Brain pericyte (primary cell): ENCODE measurements at regions not wholly inside any gene's neighbourhood (a gene's known extent, or its start where the extent isn't known, plus 50 kb on each side); places are given as distances from the start of the nearest gene placed in this dataset.
"Not testable (repeated sequence)": the region's sequence is repeated elsewhere in the genome, so short reads cannot be mapped to it uniquely, and the experiment has no call there.

Experiments used
- DNase-seq: peaks from one replicate; pipeline ENCODE4 v3.0.0-alpha.2; 2012; ENCODE audit warnings: low read depth, low spot score

DNA sequence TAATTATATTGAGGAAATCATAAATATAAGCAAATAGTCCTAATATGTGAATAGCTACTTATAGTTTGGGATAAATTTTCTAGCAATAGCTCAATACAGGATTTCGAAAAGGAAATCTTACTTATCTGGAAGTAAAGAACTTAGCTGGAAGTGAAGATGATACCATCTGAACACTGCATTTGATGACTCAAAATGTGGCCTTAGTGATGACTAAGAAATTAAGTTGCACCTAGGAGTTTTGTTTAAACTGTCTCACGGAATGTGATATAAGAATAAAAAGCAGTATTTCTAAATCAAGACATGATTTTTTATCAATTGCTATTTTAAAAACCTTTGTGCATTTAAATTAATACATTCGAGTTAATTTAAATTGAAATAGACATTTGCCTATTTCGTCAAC lies 91.2 kb downstream of the EOMES start:
- no peak for DNase-seq

DNA sequence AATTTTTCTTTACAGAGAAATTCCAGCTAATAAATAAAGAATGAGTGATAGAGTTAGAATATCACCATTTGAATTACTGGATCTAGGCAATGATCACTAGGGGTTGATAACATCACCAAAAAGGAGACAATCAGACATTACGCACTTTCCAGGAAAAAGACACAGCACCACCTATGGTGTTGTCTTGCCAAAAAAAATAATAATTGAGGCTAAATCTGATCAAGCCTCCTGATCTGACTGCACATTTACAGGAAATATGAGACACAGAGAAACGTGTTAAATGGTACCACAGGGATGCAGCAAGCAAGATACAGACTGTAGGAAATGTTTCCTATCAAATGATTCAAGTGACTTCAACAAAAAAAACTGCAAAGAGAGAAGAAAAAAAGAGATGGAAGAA lies 92.8 kb downstream of the EOMES start:
- DNase-seq: no peak

DNA sequence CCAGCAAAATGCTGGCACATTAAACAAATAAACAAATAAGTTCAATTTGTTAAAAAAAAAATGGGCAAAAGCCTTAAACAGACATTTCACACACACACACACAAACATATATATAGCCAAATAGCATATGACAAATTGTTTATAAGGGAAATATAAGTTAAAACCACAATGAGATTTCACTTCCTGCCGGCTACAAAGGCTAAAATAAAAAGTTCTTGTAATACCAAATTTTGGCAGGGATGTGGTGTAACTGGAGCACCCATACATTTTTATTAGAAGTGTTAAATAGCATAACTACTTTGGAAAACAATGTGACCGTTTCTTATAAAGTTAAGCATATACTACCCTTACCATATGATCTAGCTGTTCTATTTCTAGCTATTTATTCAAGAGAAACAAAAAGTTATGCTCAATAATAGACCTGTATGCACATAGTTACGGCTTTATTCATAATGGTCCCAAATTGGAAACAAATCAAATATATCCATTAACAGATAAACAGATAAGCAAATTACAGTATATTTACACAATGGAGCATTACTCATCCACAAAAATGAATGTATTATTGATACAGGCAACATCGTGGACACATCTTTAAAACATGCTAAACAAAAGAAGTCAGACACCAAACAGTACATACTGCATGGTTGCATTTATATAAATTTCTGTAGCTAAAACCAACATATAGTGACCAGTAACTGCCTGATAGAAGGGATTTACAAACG lies 93.9 kb downstream of the EOMES start:
- no peak for DNase-seq

DNA sequence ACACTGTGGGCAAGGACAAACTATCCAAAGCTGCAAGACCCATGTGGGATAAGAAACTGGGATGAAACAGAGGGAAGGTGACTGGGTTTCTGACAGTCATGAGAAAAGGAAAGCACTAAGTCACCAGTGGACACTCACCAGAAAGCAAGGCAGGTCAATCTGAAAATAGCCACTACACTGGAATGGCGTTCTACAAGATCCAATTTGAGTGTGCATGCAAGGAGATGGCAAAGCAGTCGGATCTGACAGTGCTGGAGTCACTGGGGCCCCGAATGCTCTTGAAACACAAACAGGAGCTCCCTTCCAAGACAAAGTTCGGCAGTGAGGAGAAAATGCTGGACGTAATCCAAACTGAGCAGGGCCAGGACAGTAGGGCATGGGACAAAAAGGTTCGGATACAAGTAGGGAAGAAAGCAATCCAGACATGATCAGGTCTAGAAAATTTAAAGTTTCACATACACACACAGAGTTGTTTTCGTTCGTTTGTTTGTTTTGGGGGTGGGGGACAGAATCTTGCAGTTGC lies 95.5 kb downstream of the EOMES start:
- no peak for DNase-seq

DNA sequence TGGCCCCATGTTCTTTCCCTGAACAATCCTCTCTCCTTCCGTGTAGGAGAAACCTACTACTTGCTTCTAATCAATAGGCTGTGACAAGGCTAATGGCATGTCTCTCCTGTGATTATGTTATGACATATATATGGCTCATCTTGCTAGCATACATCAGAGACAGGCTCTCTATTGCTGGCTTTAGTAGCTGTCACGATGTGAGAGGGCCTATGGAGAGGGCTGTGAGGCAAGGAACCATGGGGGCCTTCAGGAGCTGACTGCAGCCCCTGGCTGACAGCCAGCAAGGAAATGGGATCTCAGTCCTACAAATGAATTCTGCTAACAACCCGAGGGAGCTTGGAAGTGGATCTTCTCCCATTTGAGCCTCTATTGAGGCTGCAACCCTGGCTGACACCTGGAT lies 96.3 kb downstream of the EOMES start:
- DNase-seq: no peak

DNA sequence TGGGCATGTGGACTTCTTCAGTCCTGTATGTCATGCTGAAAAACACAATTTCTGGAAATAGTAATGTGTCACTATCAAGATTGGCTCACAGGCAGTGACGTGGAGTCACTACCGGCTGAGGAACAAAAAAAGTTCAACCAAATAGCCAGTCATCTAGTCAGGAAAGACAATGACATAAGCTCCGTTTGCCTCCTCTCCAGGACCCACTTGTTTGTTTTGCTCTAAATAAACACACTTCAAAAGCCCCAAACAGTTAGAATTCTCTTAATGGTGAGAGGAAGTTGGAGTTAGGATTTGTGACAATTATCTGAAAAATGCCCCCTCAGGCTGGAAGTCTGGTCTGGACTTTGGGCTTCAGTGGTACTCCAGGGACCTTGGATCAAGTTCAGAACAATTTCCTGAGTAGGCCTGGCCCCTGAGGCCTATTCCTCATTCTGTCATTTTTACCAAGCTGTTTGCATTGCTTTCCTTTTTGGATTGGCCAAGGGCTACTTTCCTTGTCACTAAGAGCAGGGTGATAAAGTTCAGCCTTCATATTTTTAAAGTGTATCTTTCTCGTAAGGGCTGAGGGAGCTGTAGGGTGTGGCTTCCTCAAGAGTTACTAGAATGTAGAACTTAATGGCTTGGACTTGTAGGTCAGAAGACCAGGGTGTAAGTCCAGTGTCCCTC lies 98.9 kb downstream of the EOMES start:
- DNase-seq: no peak

DNA sequence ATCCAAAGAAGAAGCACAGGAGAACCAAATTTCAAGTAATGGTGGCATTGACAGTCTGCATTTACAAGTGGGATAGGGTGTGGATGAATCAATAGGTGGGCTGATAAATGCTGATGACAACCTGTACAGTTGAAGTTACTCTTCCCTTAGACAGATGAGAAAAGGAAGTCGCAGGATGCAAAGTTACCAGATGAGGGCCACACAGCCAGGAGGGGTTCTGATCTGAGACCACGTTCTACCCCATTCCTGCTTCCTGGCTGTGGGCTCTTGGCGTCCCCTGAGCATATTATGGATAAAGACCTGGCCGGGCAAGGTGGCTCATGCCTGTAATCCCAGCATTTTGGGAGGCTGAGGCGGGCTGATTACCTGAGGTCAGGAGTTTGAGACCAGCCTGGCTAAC lies 104.6 kb downstream of the EOMES start:
- no peak for DNase-seq

DNA sequence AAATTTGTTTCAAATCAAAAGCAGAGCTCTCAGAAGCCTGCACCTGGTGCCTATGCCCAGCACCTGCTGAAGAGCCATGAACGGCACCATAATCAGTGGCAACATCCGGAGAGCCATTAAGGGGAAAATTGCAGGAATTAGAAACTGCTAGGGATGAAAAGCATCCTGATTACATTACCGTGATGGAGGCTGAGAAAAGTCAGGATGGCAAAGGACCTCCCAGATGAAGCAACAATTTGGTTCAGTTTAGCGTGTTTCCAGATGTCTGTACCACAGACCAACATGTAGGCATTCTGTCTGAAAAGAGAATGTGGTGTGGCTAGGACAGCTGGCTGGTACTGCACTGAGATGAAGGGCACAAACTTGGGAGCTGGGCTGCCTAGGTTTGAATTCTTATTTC lies 106.1 kb downstream of the EOMES start:
- no peak for DNase-seq

DNA sequence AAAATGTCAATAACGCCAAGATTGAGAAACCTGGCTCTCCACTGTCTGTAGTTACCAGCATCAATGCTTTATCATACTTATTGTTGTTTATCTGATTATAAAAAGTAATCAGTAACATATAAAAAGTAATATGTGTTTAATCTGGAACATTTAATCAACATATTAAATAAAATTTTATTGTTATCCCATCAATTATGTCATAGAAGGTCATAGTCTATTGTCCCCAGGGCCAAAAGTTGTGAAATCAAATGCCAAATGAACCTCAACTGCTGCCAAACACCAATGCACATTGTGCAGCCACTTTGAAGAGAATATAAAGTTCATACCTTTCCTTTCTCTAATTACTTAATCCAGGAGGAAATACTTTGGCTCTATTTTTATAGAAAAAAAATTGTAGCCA lies 106.6 kb downstream of the EOMES start:
- no peak for DNase-seq

DNA sequence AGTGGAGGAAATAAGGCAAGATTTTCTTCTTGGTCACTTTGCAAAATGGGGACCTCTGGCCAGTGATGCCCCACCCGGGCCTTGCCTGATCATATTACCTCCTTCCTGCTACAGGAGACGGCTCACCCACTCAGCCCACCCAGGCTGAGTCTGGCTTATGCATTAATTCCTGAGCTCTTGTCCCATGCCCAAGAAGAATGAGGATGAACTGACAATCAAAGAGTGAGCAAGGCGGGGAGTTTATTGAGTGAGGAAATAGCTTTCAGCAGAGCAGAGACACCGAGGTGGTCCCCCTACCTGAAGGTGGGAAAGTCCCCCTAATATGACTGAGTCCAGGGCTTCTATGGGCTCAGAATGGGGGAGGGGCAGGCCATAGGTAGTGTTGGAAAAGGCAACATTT lies 107.5 kb downstream of the EOMES start:
- no peak for DNase-seq

DNA sequence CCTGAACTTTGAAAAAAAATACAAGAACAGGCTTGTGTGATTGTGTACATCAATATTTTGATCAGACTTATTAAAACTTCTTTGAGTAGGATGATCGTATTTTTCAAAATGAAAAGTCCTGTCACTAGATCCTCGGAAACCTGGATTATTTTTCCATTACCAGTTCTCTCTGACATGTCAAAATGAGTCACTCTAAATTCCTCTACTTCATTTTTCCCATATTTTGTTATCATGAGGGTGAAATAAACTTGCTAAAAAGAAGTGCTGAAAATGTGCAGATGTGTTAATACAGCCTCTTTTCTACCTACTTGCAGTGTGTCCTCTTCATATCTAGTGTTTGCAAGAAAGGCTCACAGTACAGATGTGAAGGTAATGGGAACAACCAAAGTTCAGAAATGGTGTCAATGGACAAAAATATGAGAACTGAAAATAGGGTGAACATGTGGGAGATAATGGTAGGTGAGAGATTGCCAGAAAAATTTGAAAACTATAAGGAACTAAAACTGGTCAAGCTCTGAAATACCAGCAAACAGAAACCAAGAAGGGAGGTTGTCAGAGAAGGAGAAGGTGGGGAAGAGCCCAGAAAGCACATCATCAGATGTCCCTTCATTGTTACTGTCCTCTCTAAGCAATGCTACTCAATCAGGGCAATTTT lies 108.2 kb downstream of the EOMES start:
- no peak for DNase-seq

DNA sequence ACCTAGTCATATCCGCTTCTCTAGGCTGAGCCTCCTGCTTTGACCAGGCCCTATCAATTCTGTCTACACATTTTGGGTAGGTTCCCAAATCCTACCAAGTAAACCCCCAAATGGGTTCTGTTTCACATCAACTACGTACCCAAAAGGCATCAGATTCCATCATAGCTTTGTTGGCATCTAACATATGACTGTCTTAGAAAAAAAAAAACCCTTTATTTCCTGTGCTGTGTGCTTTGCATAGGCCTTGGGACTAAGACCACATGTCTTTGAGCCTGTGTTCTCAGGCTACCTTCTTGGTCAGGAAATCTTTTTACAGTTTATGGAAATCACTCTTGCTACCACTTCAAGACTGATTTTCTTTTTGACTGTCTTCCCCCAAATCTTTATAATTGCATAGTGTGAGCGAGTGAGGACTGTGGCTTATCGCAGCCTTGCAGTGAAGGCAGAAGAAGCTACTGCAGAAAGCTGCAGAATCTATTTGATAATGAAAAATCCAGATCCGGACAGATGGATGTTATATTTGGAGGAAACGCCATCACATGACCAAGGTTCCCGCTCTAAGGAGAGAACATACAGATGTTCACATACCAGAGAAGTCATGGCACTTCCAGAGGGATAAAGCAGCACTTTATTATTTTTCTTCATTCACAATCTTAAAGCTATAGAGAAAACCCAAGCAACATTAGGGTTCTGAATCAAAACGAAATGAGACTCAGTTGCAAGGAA lies 111.2 kb downstream of the EOMES start:
- no peak for DNase-seq

DNA sequence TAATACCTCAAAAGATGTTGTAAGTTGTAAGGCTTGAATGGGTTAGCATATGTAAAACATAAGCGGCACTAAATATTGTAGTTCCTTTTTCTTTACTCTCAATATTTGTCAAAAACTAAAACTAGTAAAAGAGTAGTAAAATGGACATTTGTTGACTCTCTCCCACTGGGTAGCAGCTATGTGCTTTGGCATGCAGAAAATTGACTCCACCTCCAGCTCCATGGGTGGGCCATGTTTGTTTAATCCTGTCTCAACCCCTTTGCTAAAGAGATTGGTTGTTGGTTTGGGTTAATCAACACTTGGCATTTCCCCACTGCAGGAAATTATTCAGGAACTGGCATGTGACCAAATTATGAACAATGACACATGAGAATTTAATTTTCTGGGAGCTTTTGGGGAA lies 114.8 kb downstream of the EOMES start:
- DNase-seq: no peak

DNA sequence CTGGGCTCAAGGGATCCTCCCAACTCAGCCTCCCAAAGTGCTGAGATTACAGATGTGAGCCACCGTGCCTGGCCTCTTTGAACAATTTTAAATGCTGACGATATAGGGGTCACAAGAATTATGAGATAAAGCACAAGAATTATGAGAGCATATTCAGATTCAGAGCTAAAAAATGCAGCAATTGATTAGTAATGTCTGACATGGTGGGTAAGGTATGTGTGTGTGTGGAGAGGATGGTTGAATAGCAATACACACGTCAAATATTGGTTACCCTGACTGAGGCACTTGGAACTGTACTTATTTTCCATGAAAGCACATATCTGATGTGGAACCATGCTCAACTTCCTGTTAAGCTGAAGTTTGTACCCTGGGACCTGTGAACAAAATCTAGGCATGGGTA lies 115.6 kb downstream of the EOMES start:
- DNase-seq: no peak

DNA sequence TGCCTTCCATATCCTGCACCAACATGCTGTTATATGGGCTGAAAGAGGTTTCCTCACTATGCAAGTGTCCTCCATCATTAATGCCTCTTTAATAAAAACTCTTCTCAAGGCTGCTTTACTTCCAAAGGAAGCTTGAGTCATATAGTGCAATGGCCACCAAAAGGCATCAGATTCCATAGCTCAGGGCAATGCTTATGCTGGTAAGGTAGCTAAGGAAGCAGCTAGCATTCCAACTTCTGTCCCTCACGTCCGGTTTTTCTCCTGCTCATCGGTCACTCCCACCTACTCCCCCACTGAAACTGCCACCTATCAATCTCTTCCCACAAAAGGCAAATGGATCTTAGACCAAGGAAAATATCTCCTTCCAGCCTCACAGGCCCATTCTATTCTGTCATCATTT lies 117.1 kb upstream of the SLC4A7 start:
- not testable (repeated sequence) for DNase-seq

DNA sequence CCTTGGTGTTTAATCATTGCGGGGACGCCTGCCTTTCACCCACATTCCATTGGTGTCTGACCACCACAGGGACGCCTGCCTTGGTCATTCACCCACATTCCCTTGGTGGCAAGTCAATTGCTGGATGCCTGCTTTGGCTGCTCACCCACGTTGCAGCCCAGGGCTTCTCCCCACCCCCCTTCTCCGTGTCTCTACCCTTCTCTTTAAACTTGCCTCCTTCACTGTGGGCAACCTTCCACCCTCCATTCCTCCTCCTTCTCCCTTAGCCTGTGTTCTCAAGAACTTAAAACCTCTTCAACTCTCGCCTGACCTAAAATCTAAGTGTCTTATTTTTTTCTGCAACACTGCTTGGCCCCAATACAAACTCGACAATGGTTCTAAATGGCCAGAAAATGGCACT lies 115.6 kb upstream of the SLC4A7 start:
- not testable (repeated sequence) for DNase-seq

DNA sequence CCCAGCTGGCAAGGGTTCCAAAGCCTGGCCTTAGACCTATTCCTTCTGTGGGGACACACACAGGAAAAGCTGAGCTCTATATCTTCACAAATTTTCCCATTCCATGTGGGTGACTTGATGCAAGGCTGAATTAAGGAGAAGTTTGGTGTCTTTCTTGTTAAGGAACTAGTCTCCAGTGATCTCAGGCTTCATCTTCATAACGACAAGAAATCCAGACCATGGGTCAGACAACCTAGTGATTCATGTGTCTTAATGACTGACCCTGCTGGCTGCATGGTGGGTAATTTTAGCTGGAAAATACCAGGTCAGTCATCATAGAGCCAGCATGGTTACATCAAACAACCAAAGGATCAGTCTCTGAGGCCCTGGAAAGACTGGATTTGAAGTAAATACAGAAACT lies 112.7 kb upstream of the SLC4A7 start:
- DNase-seq: no peak

DNA sequence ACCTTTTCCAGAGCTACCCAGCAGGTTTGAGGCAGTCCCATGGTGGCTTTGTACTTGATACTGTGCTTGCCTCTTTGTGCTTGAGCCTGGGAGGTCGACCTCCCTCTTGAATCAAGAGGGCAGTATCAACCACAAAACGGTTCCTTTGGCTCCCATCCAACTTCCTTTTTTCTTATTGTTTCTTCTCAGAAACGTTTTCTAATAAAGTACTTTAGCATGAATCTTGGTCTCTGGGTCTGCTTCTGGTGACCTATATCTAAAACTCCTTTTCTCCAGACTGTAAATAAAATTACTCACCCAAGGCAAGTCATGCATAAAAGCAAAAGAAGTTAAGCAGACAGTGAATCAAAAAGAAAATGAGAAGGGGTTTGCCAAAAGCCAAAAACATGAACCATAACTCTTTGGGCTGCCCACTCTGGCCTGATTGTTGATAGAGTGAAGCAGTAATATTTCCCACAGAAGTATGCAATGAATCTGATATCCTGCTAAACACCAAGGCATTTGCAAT lies 112.2 kb upstream of the SLC4A7 start:
- DNase-seq: no peak

DNA sequence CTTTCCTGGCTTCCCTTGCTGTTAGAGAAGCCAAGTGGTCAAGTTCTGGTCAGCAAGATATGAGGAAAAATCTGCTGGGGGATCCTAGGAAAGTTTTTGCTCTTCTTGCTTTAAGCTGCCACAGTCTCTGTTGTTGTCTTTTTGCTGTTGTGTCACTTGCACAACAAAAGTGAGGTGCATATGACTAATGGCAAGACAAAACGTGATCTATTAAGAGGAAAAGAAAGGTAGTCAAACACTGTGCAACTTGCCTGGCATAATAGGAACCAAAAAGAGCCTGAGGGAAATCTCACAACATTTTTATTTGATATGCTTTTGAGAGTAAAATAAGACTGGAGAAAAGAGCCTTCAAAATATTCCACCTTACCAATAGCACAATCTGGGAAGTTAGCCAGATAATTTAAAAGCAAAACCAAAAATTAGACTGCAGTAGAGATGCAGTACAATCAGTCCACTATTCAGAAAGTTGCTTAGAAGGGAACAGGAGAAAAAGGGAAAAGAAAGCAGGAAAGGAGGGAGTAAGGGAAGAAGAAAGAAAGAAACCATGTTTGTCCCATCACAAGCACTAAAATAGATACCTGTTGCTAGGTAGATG lies 110.0 kb upstream of the SLC4A7 start:
- no peak for DNase-seq

DNA sequence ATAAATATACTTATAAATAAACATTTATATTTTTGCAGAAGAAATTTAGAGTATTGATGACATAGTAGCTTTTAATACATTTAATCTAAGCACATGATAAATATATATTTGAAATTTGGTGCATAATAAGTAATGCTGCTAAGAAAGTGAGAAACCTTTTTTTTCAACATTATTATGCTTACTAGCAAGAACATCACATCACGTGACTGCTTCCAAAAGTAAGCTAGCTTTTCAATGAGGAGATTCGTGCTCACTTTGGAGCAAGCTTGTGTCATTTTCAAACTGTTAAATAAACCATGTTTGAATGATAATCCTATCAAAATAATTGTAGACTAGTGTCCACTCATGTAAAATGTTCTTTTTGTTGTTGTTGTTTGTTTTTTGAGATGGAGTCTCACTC lies 109.0 kb upstream of the SLC4A7 start:
- no peak for DNase-seq
